Activated CD4-positive, alpha-beta T cell treated with anti-CD3 and anti-CD28 coated beads, Interleukin-2, amount 50 U/mL, for 48 hours (primary cell): ENCODE measurements at regions not wholly inside any gene's neighbourhood (a gene's known extent, or its start where the extent isn't known, plus 50 kb on each side); places are given as distances from the start of the nearest gene placed in this dataset.

ENCODE experiments used
- DNase-seq, 2 experiments: peaks; one replicate each; pipeline ENCODE4 v3.0.0-alpha.2; 2020

GRCh38 chr3:186487819-186488218, 56.4 kb downstream of the CRYGS start:
- DNase-seq: no peak

DNA sequence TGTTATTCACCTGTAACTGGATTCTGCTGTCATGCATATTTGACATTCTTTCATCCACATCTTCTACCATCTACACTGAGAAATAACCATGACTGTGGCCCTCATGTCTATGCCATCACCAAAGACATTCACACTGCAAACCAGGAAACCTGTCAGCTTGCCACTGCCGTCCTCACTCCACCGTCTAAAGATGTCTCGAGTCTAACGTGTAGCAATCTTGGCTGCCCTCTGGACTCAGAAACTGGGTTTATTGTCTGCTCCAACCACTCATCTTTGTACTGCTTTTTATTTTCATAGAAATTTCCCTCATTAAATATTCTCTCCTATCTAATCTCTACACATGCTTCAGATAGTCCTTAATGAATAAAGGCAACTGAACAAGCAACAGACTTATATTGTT, 57.1 kb downstream of the CRYGS start:
- no peak for DNase-seq

DNA sequence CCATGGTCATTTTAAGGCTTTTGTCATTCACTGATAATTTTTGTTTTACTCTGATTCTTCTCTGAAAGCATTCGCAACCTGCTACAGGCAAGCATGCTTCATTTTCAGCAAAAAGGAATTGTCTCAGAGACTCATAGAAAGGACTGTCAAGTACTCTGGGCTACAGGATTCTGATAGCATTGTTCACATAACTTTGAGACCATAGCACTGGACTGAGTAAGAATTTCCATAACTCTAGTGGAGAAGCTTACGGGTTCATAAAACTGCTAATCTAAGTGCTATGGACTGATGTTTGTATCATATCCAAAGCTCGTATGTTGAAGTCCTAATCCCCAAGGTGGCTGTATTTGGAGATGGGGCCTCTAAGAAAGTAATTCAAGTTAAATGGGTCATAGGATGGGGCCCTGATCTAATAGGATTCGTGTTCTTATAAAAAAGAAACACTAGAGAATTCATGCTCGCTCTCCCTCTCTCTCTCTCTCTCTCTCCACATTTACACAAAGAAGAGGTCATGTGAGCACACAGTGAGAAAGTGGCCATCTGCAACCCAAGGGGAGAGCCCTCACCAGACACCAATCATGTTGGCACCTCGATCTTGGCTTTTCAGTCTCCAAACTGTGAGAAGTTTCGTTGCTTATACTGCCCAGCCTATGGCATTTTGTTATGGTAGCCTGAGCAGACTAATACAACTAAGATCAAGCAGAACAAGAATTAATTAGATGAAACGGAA, 60.4 kb downstream of the CRYGS start:
- no peak for DNase-seq

DNA sequence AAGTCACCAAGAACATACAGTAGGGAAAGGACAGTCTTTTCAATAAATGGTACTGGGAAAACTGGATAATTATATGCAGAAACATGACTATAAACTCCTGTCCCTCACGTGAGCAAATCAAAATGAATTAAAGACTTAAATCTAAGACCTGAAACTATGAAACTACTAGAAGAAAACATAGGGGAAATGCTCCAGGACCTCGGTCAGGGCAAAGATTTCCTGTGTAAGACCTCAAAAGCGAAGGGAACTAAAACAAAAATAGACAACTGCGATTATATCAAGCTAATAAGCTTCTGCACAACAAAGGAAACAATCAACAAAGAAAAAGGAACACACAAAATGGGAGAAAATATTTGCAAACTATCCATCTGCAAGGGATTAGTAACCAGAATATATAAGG, 62.7 kb downstream of the CRYGS start:
- no peak for DNase-seq

DNA sequence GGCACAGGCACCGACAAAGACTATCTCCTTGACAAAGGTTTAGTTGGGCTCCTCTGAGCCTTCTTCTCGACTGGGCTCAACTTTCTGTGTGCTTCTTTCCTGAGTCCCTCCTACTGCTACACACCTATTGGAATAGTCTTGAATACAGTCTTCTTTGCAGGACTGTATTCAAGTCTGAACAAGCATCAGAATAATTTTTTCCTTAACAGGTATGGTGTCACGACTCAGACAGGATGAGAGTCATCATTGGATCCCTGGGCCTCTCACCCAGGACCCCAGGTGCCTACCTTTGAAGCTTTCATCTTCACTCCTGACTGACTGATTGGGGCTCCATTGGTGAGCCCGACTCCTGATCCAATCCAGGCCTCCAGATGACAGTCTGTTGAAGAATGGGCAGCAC, 66.3 kb downstream of the CRYGS start:
- DNase-seq: no peak

GRCh38 chr3:186477033-186477432, 67.1 kb downstream of the CRYGS start:
- DNase-seq: no peak

GRCh38 chr3:186476541-186476940, 67.6 kb downstream of the CRYGS start:
- no peak for DNase-seq

DNA sequence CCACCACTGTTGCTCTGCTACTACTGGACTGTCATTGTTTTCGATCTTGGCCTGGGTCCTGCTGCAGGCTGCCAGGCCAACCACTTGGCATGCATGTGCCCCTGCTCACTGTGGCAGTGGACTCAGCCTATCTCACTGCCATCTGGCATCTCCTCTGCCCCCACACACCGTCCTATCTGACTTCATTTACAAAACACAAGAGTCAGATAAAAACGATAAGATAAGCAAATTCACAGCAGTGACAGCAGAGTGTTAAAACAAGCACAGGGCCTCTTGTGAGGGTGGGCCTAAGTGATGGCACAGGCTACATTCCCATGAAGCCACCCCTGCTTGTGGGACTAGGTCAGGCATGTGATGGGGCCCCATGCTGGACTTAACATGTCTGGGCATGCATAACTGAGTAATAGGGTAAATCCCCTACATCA, 68.1 kb downstream of the CRYGS start:
- no peak for DNase-seq

DNA sequence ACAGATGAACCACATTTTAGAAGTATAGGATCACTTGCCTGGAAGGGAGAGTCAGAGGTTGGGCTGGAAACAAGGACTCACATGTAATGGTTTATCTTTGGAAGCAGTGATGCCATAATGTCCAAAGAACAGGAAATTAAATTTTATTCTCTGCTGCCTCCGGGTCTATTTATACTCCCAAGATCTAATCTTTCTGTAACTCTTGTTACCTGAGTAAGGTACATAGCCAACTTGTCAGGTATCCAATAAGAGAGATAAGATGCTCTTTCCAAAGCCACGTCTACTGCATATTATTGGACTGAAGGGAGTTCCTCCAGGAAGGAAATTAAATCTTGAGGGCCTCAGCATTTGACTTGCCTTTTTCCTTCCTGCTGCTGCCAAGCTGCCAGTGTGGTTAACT, 71.0 kb downstream of the CRYGS start:
- no peak for DNase-seq

- no peak for DNase-seq
These were observed 71.6 kb downstream of the CRYGS start for GRCh38 chr3:186472456-186473008.

GRCh38 chr3:186471771-186472170, 72.4 kb downstream of the CRYGS start:
- no peak for DNase-seq

DNA sequence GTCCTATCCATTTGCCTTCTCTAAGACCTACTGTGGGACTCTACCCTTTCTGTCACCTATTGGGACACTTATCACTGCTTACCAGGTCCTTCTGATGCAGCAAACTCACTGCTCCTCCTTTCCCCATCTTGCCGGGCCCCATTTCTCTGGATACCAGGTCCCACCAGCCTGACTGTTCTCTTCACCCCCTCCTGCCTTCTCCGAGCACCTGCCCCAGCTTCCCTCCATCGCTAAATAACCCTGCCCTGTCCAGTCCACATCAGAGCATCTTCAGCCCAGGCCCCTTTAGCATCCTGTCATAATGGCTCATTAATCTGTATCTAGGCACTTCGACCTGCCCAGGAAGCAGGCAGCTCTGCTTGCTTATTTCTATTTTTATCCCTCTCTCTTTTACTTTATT, 74.7 kb downstream of the CRYGS start:
- DNase-seq: no peak

DNA sequence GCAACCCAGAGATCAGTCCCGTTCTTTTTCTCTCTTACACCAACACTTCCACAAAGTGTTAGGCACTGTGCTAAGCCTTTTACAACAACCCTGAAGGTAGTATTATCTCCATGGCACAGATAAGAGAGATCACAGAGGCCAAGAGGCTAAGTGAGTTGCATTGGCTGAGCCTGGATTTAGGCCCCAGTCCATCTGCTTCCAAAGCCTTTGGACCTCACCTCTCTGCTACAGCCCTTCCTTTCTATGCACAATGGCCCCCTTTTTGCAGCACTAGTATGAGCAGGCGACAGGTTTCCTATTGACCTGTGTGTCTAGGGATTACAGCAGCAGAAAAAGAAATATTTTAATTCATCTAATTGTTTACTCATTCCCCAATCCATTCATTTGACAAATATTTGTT, 76.2 kb downstream of the CRYGS start:
- no peak for DNase-seq

- DNase-seq: no peak
These were observed 77.7 kb downstream of the CRYGS start for GRCh38 chr3:186466391-186466974.

GRCh38 chr3:186465508-186465907, 78.7 kb downstream of the CRYGS start:
- DNase-seq: no peak

GRCh38 chr3:186464424-186465093, 79.6 kb downstream of the CRYGS start:
- DNase-seq: no peak

GRCh38 chr3:186461141-186461540, 83.0 kb downstream of the CRYGS start:
- DNase-seq: no peak

DNA sequence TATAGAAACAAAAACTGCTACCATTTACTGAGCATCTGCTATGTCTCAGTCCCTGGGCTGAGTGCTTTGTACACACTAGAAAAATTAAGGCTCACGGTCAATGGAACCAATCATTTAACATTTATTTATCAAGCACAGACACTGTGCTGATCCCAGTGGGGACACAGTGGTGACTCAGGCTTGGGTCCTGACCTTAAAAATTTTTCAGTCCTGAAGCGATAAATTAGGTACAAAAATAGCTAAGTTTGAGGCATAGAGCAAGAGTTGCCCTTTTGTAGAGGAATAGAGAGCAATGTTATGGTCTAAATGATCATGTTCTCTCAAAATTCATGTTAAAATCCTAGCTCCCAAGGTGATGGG, 85.1 kb downstream of the CRYGS start:
- no peak for DNase-seq

DNA sequence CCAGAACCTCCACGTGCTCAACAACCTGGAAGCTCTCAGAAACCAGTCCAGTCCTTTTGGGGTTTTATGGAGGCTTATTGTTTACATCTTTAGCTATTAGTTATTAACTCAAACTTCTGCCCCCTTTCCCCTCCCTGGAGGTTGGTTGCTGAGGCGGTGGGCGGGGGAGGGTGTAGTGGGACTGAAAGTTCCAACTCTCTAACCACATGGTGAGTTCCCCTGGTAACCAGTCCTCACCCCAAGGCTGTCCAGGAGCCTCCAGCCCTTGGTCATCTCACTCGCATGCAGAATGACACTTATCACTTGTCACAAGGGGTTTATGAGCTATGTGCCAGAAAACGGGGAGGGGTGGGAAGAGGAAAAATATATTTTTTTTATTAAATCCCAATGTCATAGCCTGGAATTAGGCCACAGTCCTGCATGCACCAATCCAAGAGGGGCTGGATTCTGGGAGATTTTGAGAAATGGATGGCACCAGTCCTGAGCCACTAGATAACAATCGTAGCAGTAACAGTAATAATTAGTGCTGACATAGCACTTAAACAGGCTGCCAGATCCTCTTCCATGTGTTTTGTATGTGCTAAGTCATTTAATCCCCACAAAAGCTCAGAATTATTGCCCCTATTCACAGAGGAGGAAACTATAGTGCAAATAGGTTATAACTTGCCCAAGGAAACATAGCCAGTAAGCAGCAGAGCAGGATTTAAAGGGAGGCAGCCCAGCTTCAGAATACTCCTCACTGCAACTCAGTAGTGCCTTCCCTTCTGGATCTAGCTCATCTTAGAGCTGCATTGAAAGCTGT, 85.7 kb downstream of the CRYGS start:
- no peak for DNase-seq

GRCh38 chr3:186457236-186457635, 86.9 kb downstream of the CRYGS start:
- DNase-seq: no peak

DNA sequence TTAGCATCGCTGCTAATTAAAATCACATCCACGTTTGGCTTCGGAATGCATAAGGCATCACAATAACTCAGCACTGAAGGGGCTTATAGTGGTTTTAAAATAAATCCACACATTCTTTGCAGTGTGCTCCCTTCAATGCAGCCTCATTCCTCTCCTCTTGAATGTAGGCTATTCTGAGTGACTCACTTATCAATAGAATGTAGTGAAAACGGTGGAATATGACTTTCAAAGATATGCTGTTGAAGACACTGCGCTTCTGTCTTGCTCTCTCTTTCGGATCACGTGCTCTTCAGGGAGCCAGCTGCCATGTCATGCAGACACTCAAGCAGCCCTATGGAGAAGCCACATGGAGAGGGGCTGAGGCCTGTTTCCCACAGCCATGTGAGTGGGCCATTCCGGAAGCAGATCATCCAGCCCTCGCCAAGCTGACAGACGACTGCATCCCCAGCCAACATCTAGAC, 87.4 kb downstream of the CRYGS start:
- no peak for DNase-seq

- DNase-seq: no peak
These were observed 89.1 kb downstream of the CRYGS start for GRCh38 chr3:186454881-186455703.
